CD4-positive, alpha-beta T cell treated with Interleukin-10 for 1 hour (primary cell): ENCODE measurements at regions not wholly inside any gene's neighbourhood (a gene's known extent, or its start where the extent isn't known, plus 50 kb on each side); places are given as distances from the start of the nearest gene placed in this dataset.
"Not testable (repeated sequence)": the region's sequence is repeated elsewhere in the genome, so short reads cannot be mapped to it uniquely, and the experiment has no call there.

ENCODE experiments used
- DNase-seq: peaks from one replicate; pipeline ENCODE4 v3.0.0-alpha.2; 2020

- peak; percentile 13 for DNase-seq
Measured at GRCh38 chr9:29211580-29212396, 1638.5 kb upstream of the C9orf72 start.

GRCh38 chr9:29212397-29213387, 1639.4 kb upstream of the C9orf72 start:
- DNase-seq = no peak

GRCh38 chr9:29213417-29214153, 1640.3 kb upstream of the C9orf72 start, which contains the start of gene LINGO2:
Gene LINGO2 (minus strand): TSS chr9:29213601.
- DNase-seq = no peak

GRCh38 chr9:29214154-29214689, 1640.9 kb upstream of the C9orf72 start:
- no peak for DNase-seq

- no peak for DNase-seq
Measured at GRCh38 chr9:29214690-29215253, 1641.5 kb upstream of the C9orf72 start.

- no peak for DNase-seq
Measured at GRCh38 chr9:29217966-29218365, 1644.7 kb upstream of the C9orf72 start.

GRCh38 chr9:29220596-29221251, 1647.4 kb upstream of the C9orf72 start:
- no peak for DNase-seq

- no peak for DNase-seq
Measured at GRCh38 chr9:29228558-29228957, 1655.3 kb upstream of the C9orf72 start.

GRCh38 chr9:29230931-29231330, 1657.7 kb upstream of the C9orf72 start:
- DNase-seq = no peak

GRCh38 chr9:29233193-29233592, 1659.9 kb upstream of the C9orf72 start:
- no peak for DNase-seq

GRCh38 chr9:29241320-29241719, 1668.0 kb upstream of the C9orf72 start:
- no peak for DNase-seq

GRCh38 chr9:29245351-29245750, 1672.1 kb upstream of the C9orf72 start:
- DNase-seq = no peak

- not testable (repeated sequence) for DNase-seq
Measured at GRCh38 chr9:29270400-29270799, 1697.1 kb upstream of the C9orf72 start.

GRCh38 chr9:29282121-29282520, 1708.8 kb upstream of the C9orf72 start:
- DNase-seq = no peak

GRCh38 chr9:29285818-29286217, 1712.5 kb upstream of the C9orf72 start:
- DNase-seq = no peak

GRCh38 chr9:29289365-29289764, 1716.1 kb upstream of the C9orf72 start:
- no peak for DNase-seq

- DNase-seq = no peak
Measured at GRCh38 chr9:29290516-29290915, 1717.2 kb upstream of the C9orf72 start.

GRCh38 chr9:29297592-29297991, 1724.3 kb upstream of the C9orf72 start:
- DNase-seq = no peak

- no peak for DNase-seq
Measured at GRCh38 chr9:29311221-29311620, 1737.9 kb upstream of the C9orf72 start.

- no peak for DNase-seq
Measured at GRCh38 chr9:29312327-29312726, 1739.0 kb upstream of the C9orf72 start.

GRCh38 chr9:29319736-29320513, 1746.6 kb upstream of the C9orf72 start:
- DNase-seq = no peak
